Epithelial cell of proximal tubule (primary cell): ENCODE measurements at regions not wholly inside any gene's neighbourhood (a gene's known extent, or its start where the extent isn't known, plus 50 kb on each side); places are given as distances from the start of the nearest gene placed in this dataset.

Source experiments
- DNase-seq: peaks from one replicate; pipeline ENCODE4 v3.0.0-alpha.2; 2011; ENCODE audit warnings: low read depth
- H3K4me3 ChIP-seq: 2 replicates; pipeline ENCODE4 v1.5.1; 2011; ENCODE audit warnings: low read depth, mild to moderate bottlenecking, low read length
- TF ChIP-seq, protein P1 (sequence below): conservative IDR thresholded peaks from 2 replicates; pipeline ENCODE4 v1.5.1; 2012; ENCODE audit warnings: low read depth, mild to moderate bottlenecking, low read length

DNA sequence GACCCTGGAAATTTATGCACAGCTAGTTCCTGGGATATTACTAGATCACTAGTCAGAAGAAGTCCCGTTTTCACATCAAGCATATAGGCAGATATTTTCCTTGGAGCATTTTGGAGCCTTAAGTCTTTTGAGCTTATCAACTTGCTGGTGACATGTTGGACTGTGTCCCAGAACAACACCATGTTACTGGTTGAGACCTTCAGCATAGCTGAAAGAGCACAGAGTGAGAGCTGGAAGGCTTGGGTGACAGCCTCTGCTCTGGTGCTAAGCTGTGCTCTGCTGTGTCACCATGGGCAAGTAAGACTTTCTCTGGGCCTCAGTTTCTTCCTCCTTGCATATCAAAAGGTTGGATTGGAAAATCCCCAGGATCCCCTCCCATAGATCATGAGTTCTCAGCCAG is 116.6 kb upstream of the FRMPD4 start:
- TF ChIP-seq, protein P1, sequence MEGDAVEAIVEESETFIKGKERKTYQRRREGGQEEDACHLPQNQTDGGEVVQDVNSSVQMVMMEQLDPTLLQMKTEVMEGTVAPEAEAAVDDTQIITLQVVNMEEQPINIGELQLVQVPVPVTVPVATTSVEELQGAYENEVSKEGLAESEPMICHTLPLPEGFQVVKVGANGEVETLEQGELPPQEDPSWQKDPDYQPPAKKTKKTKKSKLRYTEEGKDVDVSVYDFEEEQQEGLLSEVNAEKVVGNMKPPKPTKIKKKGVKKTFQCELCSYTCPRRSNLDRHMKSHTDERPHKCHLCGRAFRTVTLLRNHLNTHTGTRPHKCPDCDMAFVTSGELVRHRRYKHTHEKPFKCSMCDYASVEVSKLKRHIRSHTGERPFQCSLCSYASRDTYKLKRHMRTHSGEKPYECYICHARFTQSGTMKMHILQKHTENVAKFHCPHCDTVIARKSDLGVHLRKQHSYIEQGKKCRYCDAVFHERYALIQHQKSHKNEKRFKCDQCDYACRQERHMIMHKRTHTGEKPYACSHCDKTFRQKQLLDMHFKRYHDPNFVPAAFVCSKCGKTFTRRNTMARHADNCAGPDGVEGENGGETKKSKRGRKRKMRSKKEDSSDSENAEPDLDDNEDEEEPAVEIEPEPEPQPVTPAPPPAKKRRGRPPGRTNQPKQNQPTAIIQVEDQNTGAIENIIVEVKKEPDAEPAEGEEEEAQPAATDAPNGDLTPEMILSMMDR, result no peak
- no peak for DNase-seq
- no peak overlapping the region for H3K4me3 ChIP-seq

DNA sequence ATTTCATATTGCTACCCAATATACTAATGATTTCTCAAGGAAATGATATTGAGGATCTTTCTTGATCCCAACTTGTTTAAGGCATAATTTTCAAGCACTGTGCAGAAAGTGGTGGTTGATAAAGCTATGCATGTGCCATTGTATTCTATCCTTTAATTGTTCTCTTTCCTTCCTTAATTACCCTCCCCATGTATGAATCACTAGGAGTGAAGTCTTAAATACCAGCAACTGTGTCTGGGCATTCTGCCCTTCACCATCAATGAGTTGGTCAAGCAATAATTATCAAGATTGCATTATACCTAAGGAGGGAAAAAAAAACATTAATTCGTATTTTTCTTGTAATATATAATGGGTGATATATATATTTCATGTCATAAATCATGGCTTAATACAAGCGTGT is 111.8 kb upstream of the FRMPD4 start:
- TF ChIP-seq, protein P1, result no peak
- no peak overlapping the region for H3K4me3 ChIP-seq
- no peak for DNase-seq

DNA sequence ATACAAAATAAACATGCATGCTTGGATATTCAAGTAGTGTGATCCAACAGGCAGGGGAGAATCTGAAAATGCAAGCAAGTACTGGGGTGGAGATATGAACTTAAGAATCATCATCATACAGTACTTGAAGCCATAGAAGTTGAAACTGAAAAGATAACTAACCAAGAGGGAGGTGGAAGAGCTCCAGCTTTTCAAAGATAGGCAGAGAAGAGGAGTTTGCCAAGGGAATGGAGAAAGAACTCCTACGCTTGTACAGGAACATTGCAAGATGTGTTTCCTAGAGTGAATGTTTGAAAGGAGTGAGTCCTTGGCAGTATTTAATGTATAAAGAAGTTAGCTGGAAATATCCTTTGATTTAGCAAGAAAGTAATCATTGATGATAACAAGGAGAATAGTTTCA is 106.2 kb upstream of the FRMPD4 start:
- no peak overlapping the region for H3K4me3 ChIP-seq
- no peak for DNase-seq
- TF ChIP-seq, protein P1, result no peak

- no peak overlapping the region for H3K4me3 ChIP-seq
- TF ChIP-seq, protein P1, result no peak
- DNase-seq, result no peak
Measured at GRCh38 chrX:12034741-12035140, 103.5 kb upstream of the FRMPD4 start.

DNA sequence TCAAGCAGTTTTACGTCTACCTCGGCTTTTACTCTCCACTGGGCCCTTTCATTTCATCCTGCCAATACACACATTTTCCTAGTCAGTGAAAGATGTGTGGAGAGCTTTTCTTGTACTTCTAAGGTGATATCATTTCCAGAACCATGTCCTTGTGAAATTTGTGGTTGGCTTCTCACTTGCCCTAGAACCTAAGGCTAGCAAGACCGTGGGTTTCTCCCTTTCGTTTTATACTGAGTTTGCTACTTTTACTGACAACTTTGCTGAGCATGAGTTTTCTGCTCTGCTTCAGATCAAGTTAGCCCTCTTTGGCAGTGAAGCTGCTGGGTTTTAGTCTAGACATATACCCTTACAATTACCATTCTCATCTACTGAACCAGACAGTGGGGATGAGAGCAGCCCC is 95.7 kb upstream of the FRMPD4 start:
- TF ChIP-seq, protein P1, result no peak
- no peak overlapping the region for H3K4me3 ChIP-seq
- DNase-seq, result no peak

GRCh38 chrX:12052109-12052508 is 86.2 kb upstream of the FRMPD4 start:
- no peak for DNase-seq
- TF ChIP-seq, protein P1, result no peak
- no peak overlapping the region for H3K4me3 ChIP-seq

- no peak overlapping the region for H3K4me3 ChIP-seq
- TF ChIP-seq, protein P1, result no peak
- DNase-seq, result no peak
Measured at GRCh38 chrX:12058087-12058486, 80.2 kb upstream of the FRMPD4 start.
